IMR-90 (cell line): ENCODE measurements at regions not wholly inside any gene's neighbourhood (a gene's known extent, or its start where the extent isn't known, plus 50 kb on each side); places are given as distances from the start of the nearest gene placed in this dataset.

ENCODE experiments used
- ATAC-seq: fragments of 200-7000 bp; cut with Tn5 transposase; 2 replicates; pipeline ENCODE4 v1.9.1; 2020; ENCODE audit warnings: low read depth, mild to moderate bottlenecking, moderate library complexity
- BruUV-seq: library from RNA; stranded (reverse); fragments of 400-500 nt; replicated peaks from 2 replicates; lab custom pipeline; 2021; lab: Mats Ljungman, UMichigan
- CTCF ChIA-PET: fragments of 300-600 bp; formaldehyde crosslinking; extraction: SDS; loops from one replicate; lab custom pipeline; 2021; ENCODE audit warnings: antibody characterized with exemption; lab: Yijun Ruan, JAX
- POLR2A ChIA-PET: fragments of 300-600 bp; sonication (Branson Sonifier 250); formaldehyde crosslinking; loops from one replicate; lab custom pipeline; 2022; ENCODE audit warnings: antibody characterized with exemption; ENCODE audit not compliant: unreplicated experiment; lab: Charles Lee
- DNase-seq: peaks from one replicate; pipeline ENCODE4 v3.0.0; 2013
- H2AFZ ChIP-seq: replicated peaks from 2 replicates; pipeline ENCODE3; 2013; ENCODE audit warnings: low read length, mild to moderate bottlenecking; ENCODE audit not compliant: poor library complexity
- H2AK5ac ChIP-seq: 2 replicates; pipeline ENCODE4 v1.6.1; 2013; ENCODE audit warnings: low read depth, low read length, inconsistent platforms
- H2AK9ac ChIP-seq: replicated peaks from 2 replicates; pipeline ENCODE3; 2013; ENCODE audit warnings: mild to moderate bottlenecking, low read depth, low read length, moderate library complexity; ENCODE audit not compliant: poor library complexity
- H2BK120ac ChIP-seq: 2 replicates; pipeline ENCODE4 v1.6.1; 2013; ENCODE audit warnings: low read depth, low read length, inconsistent platforms
- H2BK15ac ChIP-seq: 3 replicates; pipeline ENCODE4 v1.6.1; 2013; ENCODE audit warnings: low read depth, low read length, inconsistent platforms
- H2BK20ac ChIP-seq: 2 replicates; pipeline ENCODE4 v1.6.1; 2013; ENCODE audit warnings: low read depth, mild to moderate bottlenecking, inconsistent platforms, low read length, moderate library complexity
- H2BK5ac ChIP-seq: 2 replicates; pipeline ENCODE4 v1.6.1; 2013; ENCODE audit warnings: mild to moderate bottlenecking, low read depth, low read length, inconsistent platforms; ENCODE audit not compliant: poor library complexity, severe bottlenecking
- H3K14ac ChIP-seq: replicated peaks from 2 replicates; pipeline ENCODE4 v1.6.1; 2013; ENCODE audit warnings: low read depth, low read length, inconsistent platforms
- H3K18ac ChIP-seq: 2 replicates; pipeline ENCODE4 v1.6.1; 2013; ENCODE audit warnings: low read depth, low read length, control low read depth
- H3K23ac ChIP-seq: 2 replicates; pipeline ENCODE4 v1.6.1; 2013; ENCODE audit warnings: low read depth, low read length, inconsistent platforms
- H3K27ac ChIP-seq: 2 replicates; pipeline ENCODE4 v1.5.1; 2013; ENCODE audit warnings: mild to moderate bottlenecking, control low read depth, low read length; ENCODE audit not compliant: insufficient read depth
- H3K27me3 ChIP-seq: 2 replicates; pipeline ENCODE4 v1.6.1; 2013; ENCODE audit warnings: low read length; ENCODE audit not compliant: control insufficient read depth, insufficient read depth
- H3K36me3 ChIP-seq: 2 replicates; pipeline ENCODE4 v1.6.1; 2013; ENCODE audit warnings: low read length, mixed read lengths; ENCODE audit not compliant: control insufficient read depth, insufficient read depth
- H3K4ac ChIP-seq: 2 replicates; pipeline ENCODE4 v1.6.1; 2013; ENCODE audit warnings: low read depth, low read length, inconsistent platforms
- H3K4me1 ChIP-seq: 2 replicates; pipeline ENCODE4 v1.6.1; 2013; ENCODE audit warnings: low read length, mixed read lengths; ENCODE audit not compliant: control insufficient read depth, insufficient read depth
- H3K4me2 ChIP-seq: 2 replicates; pipeline ENCODE4 v1.6.1; 2013; ENCODE audit warnings: low read depth, mild to moderate bottlenecking, control low read depth, low read length, moderate library complexity
- H3K4me3 ChIP-seq: 2 replicates; pipeline ENCODE4 v1.5.1; 2013; ENCODE audit warnings: low read depth, mild to moderate bottlenecking, control low read depth, low read length, moderate library complexity; ENCODE audit not compliant: insufficient read depth
- H3K56ac ChIP-seq: 2 replicates; pipeline ENCODE4 v1.6.1; 2013; ENCODE audit warnings: low read length, inconsistent platforms; ENCODE audit not compliant: insufficient read depth; ENCODE audit errors: extremely low read depth
- H3K79me1 ChIP-seq, 2 experiments: 2 replicates each; pipeline ENCODE4 v1.6.1; 2013; ENCODE audit warnings: low read length in 2 of 2, inconsistent platforms in 1 of 2, low read depth in 1 of 2
- H3K9ac ChIP-seq: 2 replicates; pipeline ENCODE4 v1.6.1; 2013; ENCODE audit warnings: low read depth, low read length, control low read depth
- H3K9me1 ChIP-seq: 2 replicates; pipeline ENCODE4 v1.6.1; 2013; ENCODE audit warnings: low read length, inconsistent platforms; ENCODE audit not compliant: insufficient read depth
- H3K9me3 ChIP-seq: 2 replicates; pipeline ENCODE4 v1.6.1; 2013; ENCODE audit warnings: low read length; ENCODE audit not compliant: control insufficient read depth, insufficient read depth
- H4K20me1 ChIP-seq: 2 replicates; pipeline ENCODE4 v1.6.1; 2013; ENCODE audit warnings: low read length, inconsistent platforms; ENCODE audit not compliant: insufficient read depth
- H4K5ac ChIP-seq: 2 replicates; pipeline ENCODE4 v1.6.1; 2013; ENCODE audit warnings: mild to moderate bottlenecking, low read depth, low read length, control low read depth
- H4K8ac ChIP-seq, 2 experiments: 2 replicates each; pipeline ENCODE4 v1.6.1; 2013; ENCODE audit warnings: low read depth in 2 of 2, low read length in 2 of 2, control low read depth in 1 of 2, inconsistent platforms in 1 of 2
- H4K91ac ChIP-seq: 2 replicates; pipeline ENCODE4 v1.6.1; 2013; ENCODE audit warnings: low read depth, low read length, inconsistent platforms; ENCODE audit not compliant: insufficient read depth
- CHD1 ChIP-seq: IDR thresholded peaks from 2 replicates; pipeline ENCODE4 v1.6.1; 2012; ENCODE audit warnings: low read depth, low read length, improper control_type of control experiment
- FOS ChIP-seq: fragments of 150-350 bp; IDR thresholded peaks from 2 replicates; pipeline ENCODE4 v1.6.1; 2016; ENCODE audit warnings: low read depth, low read length
- MAFK ChIP-seq: IDR thresholded peaks from 2 replicates; pipeline ENCODE4 v1.6.1; 2012; ENCODE audit warnings: low read depth, low read length, improper control_type of control experiment
- MAZ ChIP-seq: IDR thresholded peaks from 2 replicates; pipeline ENCODE4 v1.6.1; 2012; ENCODE audit warnings: low read depth, mild to moderate bottlenecking, low read length, improper control_type of control experiment, moderate library complexity, borderline replicate concordance
- MXI1 ChIP-seq: IDR thresholded peaks from 2 replicates; pipeline ENCODE4 v1.6.1; 2012; ENCODE audit warnings: low read depth, mild to moderate bottlenecking, low read length, moderate library complexity, borderline replicate concordance
- POLR2A ChIP-seq: IDR thresholded peaks from 2 replicates; pipeline ENCODE4 v1.6.1; 2012; ENCODE audit warnings: mild to moderate bottlenecking, low read depth, low read length
- RCOR1 ChIP-seq: IDR thresholded peaks from 2 replicates; pipeline ENCODE4 v1.6.1; 2012; ENCODE audit warnings: mild to moderate bottlenecking, low read length, improper control_type of control experiment; ENCODE audit not compliant: insufficient replicate concordance
- RFX5 ChIP-seq: IDR thresholded peaks from 2 replicates; pipeline ENCODE4 v1.8.0; 2012; ENCODE audit warnings: low read depth, mild to moderate bottlenecking, low read length, moderate library complexity
- whole genome bisulfite sequencing, 2 experiments: methylation state at CpG; one replicate each; pipeline versions ENCODE4 v1.1.5 to v1.1.7; 2013; ENCODE audit warnings: missing lambda C conversion rate in 2 of 2; ENCODE audit not compliant: insufficient read length in 1 of 2; ENCODE audit errors: extremely low coverage in 2 of 2; 5-methylcytosine and 5-hydroxymethylcytosine counted together
- dilution Hi-C: fragments of 300-500 bp; cut with HindIII; formaldehyde crosslinking; loops from one replicate; pipeline ENCODE4 v1.14.3; 2018; ENCODE audit warnings: low sequenced_read_pairs; ENCODE audit not compliant: unreplicated experiment
- in situ Hi-C: fragments of 300-500 bp; cut with MboI; formaldehyde crosslinking; loops from 3 replicates; pipeline ENCODE4 v1.14.3; 2019; ENCODE audit warnings: low sequenced_read_pairs, inconsistent platforms, mixed read lengths
- intact Hi-C: fragments of 100-400 bp; cut with micrococcal nuclease; formaldehyde crosslinking; loops from 2 replicates; pipeline ENCODE4 v1.10.0; 2022
- TF ChIP-seq, protein P1 (sequence below): conservative IDR thresholded peaks from 2 replicates; pipeline ENCODE4 v1.5.1; 2012; ENCODE audit warnings: mild to moderate bottlenecking, low read depth, low read length, improper control_type of control experiment

DNA sequence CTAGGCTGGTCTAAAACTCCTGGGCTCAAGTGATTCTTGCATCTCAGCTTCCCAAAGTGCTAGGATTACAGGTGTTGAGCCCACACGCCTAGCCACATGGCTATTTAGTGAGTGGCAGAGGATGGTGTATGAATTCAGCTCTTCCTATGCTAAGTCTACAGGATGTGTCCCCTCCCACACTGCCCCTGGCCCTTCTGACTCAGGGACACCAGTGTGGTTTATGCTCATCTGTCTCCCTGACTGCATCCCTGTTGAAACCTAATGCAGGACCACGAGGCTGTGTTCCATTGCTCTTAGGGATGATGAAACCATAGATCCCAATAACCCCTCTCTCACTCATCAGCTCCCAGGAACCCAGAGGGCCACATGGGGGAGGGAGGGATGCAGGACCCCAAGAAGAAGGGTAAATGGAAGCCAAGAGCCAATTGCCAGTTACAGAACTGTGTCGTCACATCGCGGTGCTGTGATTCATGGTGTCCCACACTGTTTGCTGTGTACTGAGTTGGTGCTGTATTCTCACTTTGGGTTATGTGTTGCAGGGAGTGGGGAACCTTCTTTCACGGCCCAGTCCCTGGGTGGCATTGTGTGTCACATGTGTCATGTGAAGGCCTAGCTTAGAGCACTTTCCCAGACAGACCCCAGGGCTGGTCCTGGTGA is 102.9 kb upstream of the HAAO start:
- 80% methylated on average over 1 of the region's 6 CpGs; no CpG with 5 or more reads in 1 of the 2 experiments for WGBS, 2 experiments
- Histone ChIP-seq H2AK5ac (peak overlapping the region; percentile 83; the same call in 1 of the 2 replicates), H4K20me1 (no peaks in the 10 kb centered on the region), H3K56ac (no peak overlapping the region), H3K27me3 (no peaks in the 10 kb centered on the region), H2BK15ac (0 out of 3 replicates have a peak overlapping the region, but pooled peaks have one; percentile 43), H2BK120ac (no peak overlapping the region), H3K4me1 (peaks cover 4% of the 10 kb centered on the region; the same call in 1 of the 2 replicates), H2AFZ (peak overlapping the region; percentile 37), H2AK9ac (no peak overlapping the region), H3K4me3 (no peak overlapping the region), H3K4me2 (no peak overlapping the region), H3K36me3 (no peaks in the 10 kb centered on the region), H3K14ac (0 out of 2 replicates have a peak overlapping the region, but pooled peaks have one; percentile 8), H3K4ac (no peak overlapping the region), H3K9ac (no peak overlapping the region), H3K79me1 (no peaks in the 10 kb centered on the region), H4K8ac (no peak overlapping the region), H2BK5ac (no peak overlapping the region), H2BK20ac (peak overlapping the region; percentile 20; the same call in 1 of the 2 replicates), H3K27ac (no peak overlapping the region), H3K9me3 (no peaks in the 10 kb centered on the region), H3K23ac (no peak overlapping the region), H3K9me1 (peaks cover 20% of the 10 kb centered on the region), H4K5ac (no peak overlapping the region), H3K18ac (no peak overlapping the region), H4K91ac (no peak overlapping the region)
- POLR2A ChIA-PET = no interaction called here
- ATAC-seq (no peak), DNase-seq (peak; percentile 34)
- CTCF ChIA-PET = no interaction called here
- intact Hi-C loops = no loop called here
- in situ Hi-C loops = no loop called here
- no TSS peak for BruUV-seq
- TF ChIP-seq RCOR1 (no peak), MXI1 (no peak), RFX5 (no peak), POLR2A (no peak), MAZ (no peak), FOS (no peak), CHD1 (no peak), MAFK (no peak)
- TF ChIP-seq, protein P1, sequence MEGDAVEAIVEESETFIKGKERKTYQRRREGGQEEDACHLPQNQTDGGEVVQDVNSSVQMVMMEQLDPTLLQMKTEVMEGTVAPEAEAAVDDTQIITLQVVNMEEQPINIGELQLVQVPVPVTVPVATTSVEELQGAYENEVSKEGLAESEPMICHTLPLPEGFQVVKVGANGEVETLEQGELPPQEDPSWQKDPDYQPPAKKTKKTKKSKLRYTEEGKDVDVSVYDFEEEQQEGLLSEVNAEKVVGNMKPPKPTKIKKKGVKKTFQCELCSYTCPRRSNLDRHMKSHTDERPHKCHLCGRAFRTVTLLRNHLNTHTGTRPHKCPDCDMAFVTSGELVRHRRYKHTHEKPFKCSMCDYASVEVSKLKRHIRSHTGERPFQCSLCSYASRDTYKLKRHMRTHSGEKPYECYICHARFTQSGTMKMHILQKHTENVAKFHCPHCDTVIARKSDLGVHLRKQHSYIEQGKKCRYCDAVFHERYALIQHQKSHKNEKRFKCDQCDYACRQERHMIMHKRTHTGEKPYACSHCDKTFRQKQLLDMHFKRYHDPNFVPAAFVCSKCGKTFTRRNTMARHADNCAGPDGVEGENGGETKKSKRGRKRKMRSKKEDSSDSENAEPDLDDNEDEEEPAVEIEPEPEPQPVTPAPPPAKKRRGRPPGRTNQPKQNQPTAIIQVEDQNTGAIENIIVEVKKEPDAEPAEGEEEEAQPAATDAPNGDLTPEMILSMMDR = no peak
- dilution Hi-C loops = no loop called here
